Progenitor cell of endocrine pancreas (in vitro differentiated cells): ENCODE measurements at regions not wholly inside any gene's neighbourhood (a gene's known extent, or its start where the extent isn't known, plus 50 kb on each side); places are given as distances from the start of the nearest gene placed in this dataset.

ENCODE experiments used
- DNase-seq: peaks from one replicate; pipeline ENCODE4 v3.0.0; 2021; ENCODE audit warnings: low spot score; ENCODE audit not compliant: unreplicated experiment
- H3K27ac Mint-ChIP-seq: 2 replicates; pipeline ENCODE4 v1.8.0; 2021; ENCODE audit warnings: mild to moderate bottlenecking, moderate library complexity, mixed read lengths
- H3K27me3 Mint-ChIP-seq: 2 replicates; pipeline ENCODE4 v1.8.0; 2021; ENCODE audit warnings: mixed read lengths
- H3K36me3 Mint-ChIP-seq: 2 replicates; pipeline ENCODE4 v1.8.0; 2022; ENCODE audit warnings: mixed read lengths; ENCODE audit not compliant: insufficient read depth
- H3K4me1 Mint-ChIP-seq: 2 replicates; pipeline ENCODE4 v1.8.0; 2021; ENCODE audit warnings: low read depth, mixed read lengths
- H3K4me3 Mint-ChIP-seq: 2 replicates; pipeline ENCODE4 v1.8.0; 2021; ENCODE audit warnings: low read depth, mild to moderate bottlenecking, moderate library complexity, mixed read lengths
- H3K9me3 Mint-ChIP-seq: 2 replicates; pipeline ENCODE4 v1.8.0; 2021; ENCODE audit warnings: low read depth, mixed read lengths
- TF ChIP-seq, protein P1 (sequence below): fragments of 200-600 bp; sonication (generic); IDR thresholded peaks from one replicate; pipeline ENCODE4 v1.5.0; 2021; ENCODE audit warnings: antibody characterized with exemption, mild to moderate bottlenecking; ENCODE audit not compliant: unreplicated experiment

GRCh38 chr4:135824759-135825296 is 1623.2 kb upstream of the PABPC4L start:
- no peaks in the 10 kb centered on the region for H3K27me3 Mint-ChIP-seq
- H3K4me1 Mint-ChIP-seq: no peaks in the 10 kb centered on the region
- H3K4me3 Mint-ChIP-seq: no peak overlapping the region
- H3K36me3 Mint-ChIP-seq: no peaks in the 10 kb centered on the region
- TF ChIP-seq, protein P1, sequence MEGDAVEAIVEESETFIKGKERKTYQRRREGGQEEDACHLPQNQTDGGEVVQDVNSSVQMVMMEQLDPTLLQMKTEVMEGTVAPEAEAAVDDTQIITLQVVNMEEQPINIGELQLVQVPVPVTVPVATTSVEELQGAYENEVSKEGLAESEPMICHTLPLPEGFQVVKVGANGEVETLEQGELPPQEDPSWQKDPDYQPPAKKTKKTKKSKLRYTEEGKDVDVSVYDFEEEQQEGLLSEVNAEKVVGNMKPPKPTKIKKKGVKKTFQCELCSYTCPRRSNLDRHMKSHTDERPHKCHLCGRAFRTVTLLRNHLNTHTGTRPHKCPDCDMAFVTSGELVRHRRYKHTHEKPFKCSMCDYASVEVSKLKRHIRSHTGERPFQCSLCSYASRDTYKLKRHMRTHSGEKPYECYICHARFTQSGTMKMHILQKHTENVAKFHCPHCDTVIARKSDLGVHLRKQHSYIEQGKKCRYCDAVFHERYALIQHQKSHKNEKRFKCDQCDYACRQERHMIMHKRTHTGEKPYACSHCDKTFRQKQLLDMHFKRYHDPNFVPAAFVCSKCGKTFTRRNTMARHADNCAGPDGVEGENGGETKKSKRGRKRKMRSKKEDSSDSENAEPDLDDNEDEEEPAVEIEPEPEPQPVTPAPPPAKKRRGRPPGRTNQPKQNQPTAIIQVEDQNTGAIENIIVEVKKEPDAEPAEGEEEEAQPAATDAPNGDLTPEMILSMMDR: no peak
- no peak overlapping the region for H3K27ac Mint-ChIP-seq
- no peaks in the 10 kb centered on the region for H3K9me3 Mint-ChIP-seq
- DNase-seq: no peak

DNA sequence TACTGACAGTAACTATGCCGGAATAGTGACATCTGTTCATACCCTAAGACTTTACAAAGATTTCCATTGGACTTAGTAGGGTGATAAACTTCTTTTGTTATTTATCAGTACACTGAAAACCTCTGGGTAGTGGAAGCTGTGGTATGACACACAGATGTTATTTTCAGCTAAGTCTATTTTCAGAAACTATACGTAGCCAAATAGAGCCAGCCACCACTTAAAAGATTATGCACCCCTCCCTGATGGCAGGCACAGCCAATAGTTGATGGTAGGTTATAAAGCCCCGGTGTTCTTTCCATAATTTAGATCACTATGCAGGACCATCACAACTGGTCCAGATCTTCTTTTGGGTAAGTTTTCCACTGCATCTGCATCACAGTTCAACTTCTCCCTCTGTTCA is 1603.2 kb upstream of the PABPC4L start:
- no peaks in the 10 kb centered on the region for H3K36me3 Mint-ChIP-seq
- H3K9me3 Mint-ChIP-seq: no peaks in the 10 kb centered on the region
- H3K27me3 Mint-ChIP-seq: no peaks in the 10 kb centered on the region
- no peaks in the 10 kb centered on the region for H3K4me1 Mint-ChIP-seq
- DNase-seq: no peak
- no peak overlapping the region for H3K27ac Mint-ChIP-seq
- no peak overlapping the region for H3K4me3 Mint-ChIP-seq
- TF ChIP-seq, protein P1: no peak

GRCh38 chr4:135777361-135777760 is 1575.8 kb upstream of the PABPC4L start:
- Mint-ChIP-seq H3K4me1 (no peaks in the 10 kb centered on the region), H3K4me3 (no peak overlapping the region), H3K27ac (no peak overlapping the region), H3K36me3 (no peaks in the 10 kb centered on the region), H3K27me3 (no peaks in the 10 kb centered on the region), H3K9me3 (peaks cover 11% of the 10 kb centered on the region)
- no peak for DNase-seq
- TF ChIP-seq, protein P1: no peak

GRCh38 chr4:135775909-135776308 is 1574.3 kb upstream of the PABPC4L start:
- H3K36me3 Mint-ChIP-seq: no peaks in the 10 kb centered on the region
- no peak overlapping the region for H3K27ac Mint-ChIP-seq
- no peaks in the 10 kb centered on the region for H3K4me1 Mint-ChIP-seq

GRCh38 chr4:135770505-135770904 is 1568.9 kb upstream of the PABPC4L start:
- H3K27ac Mint-ChIP-seq: no peak overlapping the region
- H3K4me3 Mint-ChIP-seq: no peak overlapping the region
- no peak for DNase-seq
- peaks cover 14% of the 10 kb centered on the region for H3K9me3 Mint-ChIP-seq
- no peaks in the 10 kb centered on the region for H3K4me1 Mint-ChIP-seq
- no peaks in the 10 kb centered on the region for H3K27me3 Mint-ChIP-seq
- TF ChIP-seq, protein P1: no peak
- no peaks in the 10 kb centered on the region for H3K36me3 Mint-ChIP-seq

More at GRCh38 chr4:135775909-135776308, 1574.3 kb upstream of the PABPC4L start:
- Mint-ChIP-seq H3K4me3 (no peak overlapping the region), H3K9me3 (peaks cover 11% of the 10 kb centered on the region), H3K27me3 (no peaks in the 10 kb centered on the region)
- DNase-seq: no peak
- TF ChIP-seq, protein P1: no peak
